SK-N-SH (cell line): ENCODE measurements at regions not wholly inside any gene's neighbourhood (a gene's known extent, or its start where the extent isn't known, plus 50 kb on each side); places are given as distances from the start of the nearest gene placed in this dataset.

Source experiments
- CTCF ChIA-PET: fragments of 300-600, 350-600 bp; formaldehyde crosslinking; extraction: SDS; loops from one replicate; lab custom pipeline; 2021; lab: Yijun Ruan, JAX
- POLR2A ChIA-PET: fragments of 350-600 bp; sonication (Branson Sonifier 250); formaldehyde crosslinking; extraction: SDS; loops from one replicate; lab custom pipeline; 2020; ENCODE audit warnings: antibody characterized with exemption, inconsistent platforms; lab: Yijun Ruan, JAX
- DNase-seq: peaks from one replicate; pipeline ENCODE4 v3.0.0; 2012
- H2AFZ ChIP-seq: fragments of 200-600 bp; sonication (generic); 2 replicates; pipeline ENCODE4 v1.8.1; 2016; ENCODE audit warnings: antibody characterized with exemption, mild to moderate bottlenecking, low read depth
- H3F3A ChIP-seq: fragments of 200-600 bp; sonication (generic); replicated peaks from 2 replicates; pipeline ENCODE3; 2016; ENCODE audit warnings: antibody characterized with exemption, mild to moderate bottlenecking; ENCODE audit not compliant: insufficient read depth
- H3K27ac ChIP-seq, 2 experiments: fragments of 200-500 bp in 1 of 2; fragments of 200-600 bp in 1 of 2; sonication (Bioruptor generic) in 1 of 2; sonication (generic), shearing (Covaris generic) in 1 of 2; 2 replicates each; pipeline versions ENCODE4 v1.5.1 to v1.6.1; 2014 to 2016; ENCODE audit warnings: low read depth in 2 of 2, inconsistent platforms in 1 of 2, low read length in 1 of 2, mild to moderate bottlenecking in 1 of 2, mixed read lengths in 1 of 2
- H3K27me3 ChIP-seq: fragments of 200-600 bp; sonication (generic), shearing (Covaris generic); 2 replicates; pipeline ENCODE4 v1.6.1; 2016; ENCODE audit warnings: mixed run types; ENCODE audit not compliant: insufficient read depth
- H3K36me3 ChIP-seq, 2 experiments: fragments of 200-500 bp in 1 of 2; fragments of 200-600 bp in 1 of 2; sonication (Bioruptor generic) in 1 of 2; sonication (generic) in 1 of 2; replicated peaks in 1 of 2; 2 replicates each; pipeline versions ENCODE3 to v1.5.1; 2014 to 2016; ENCODE audit warnings: low read length in 1 of 2, mild to moderate bottlenecking in 1 of 2; ENCODE audit not compliant: insufficient read depth in 2 of 2, control insufficient read depth in 1 of 2
- H3K4me1 ChIP-seq, 2 experiments: fragments of 200-500 bp in 1 of 2; fragments of 200-600 bp in 1 of 2; sonication (Bioruptor generic) in 1 of 2; sonication (generic), shearing (Covaris generic) in 1 of 2; 2 replicates each; pipeline versions ENCODE4 v1.5.1 to v1.6.1; 2014 to 2016; ENCODE audit warnings: low read depth in 1 of 2, low read length in 1 of 2, mixed run types in 1 of 2; ENCODE audit not compliant: insufficient read depth in 2 of 2, control insufficient read depth in 1 of 2
- H3K4me2 ChIP-seq: fragments of 200-600 bp; sonication (generic), shearing (Covaris generic); 2 replicates; pipeline ENCODE4 v1.6.1; 2017; ENCODE audit warnings: mixed run types
- H3K4me3 ChIP-seq, 2 experiments: fragments of 200-500 bp in 1 of 2; fragments of 200-600 bp in 1 of 2; sonication (Bioruptor generic) in 1 of 2; sonication (generic), shearing (Covaris generic) in 1 of 2; 2 replicates each; pipeline versions ENCODE4 v1.5.1 to v1.8.1; 2014 to 2016; ENCODE audit warnings: low read depth in 2 of 2, inconsistent platforms in 1 of 2, low read length in 1 of 2, mild to moderate bottlenecking in 1 of 2, mixed read lengths in 1 of 2, moderate library complexity in 1 of 2
- H3K79me2 ChIP-seq: fragments of 200-600 bp; sonication (generic); 2 replicates; pipeline ENCODE4 v1.8.1; 2017; ENCODE audit warnings: mild to moderate bottlenecking; ENCODE audit not compliant: insufficient read depth
- H3K9ac ChIP-seq: fragments of 200-600 bp; sonication (generic); 2 replicates; pipeline ENCODE4 v1.6.1; 2017; ENCODE audit warnings: mixed run types
- H3K9me2 ChIP-seq: fragments of 200-600 bp; sonication (generic); 2 replicates; pipeline ENCODE4 v1.6.1; 2017; ENCODE audit warnings: mixed run types
- H3K9me3 ChIP-seq: fragments of 200-600 bp; sonication (generic); 2 replicates; pipeline ENCODE4 v1.6.1; 2017; ENCODE audit warnings: mixed run types, mild to moderate bottlenecking, moderate library complexity
- H4K20me1 ChIP-seq: fragments of 200-600 bp; sonication (generic); 2 replicates; pipeline ENCODE4 v1.6.1; 2017; ENCODE audit warnings: mild to moderate bottlenecking, mixed run types; ENCODE audit not compliant: insufficient read depth
- CHD2 ChIP-seq: fragments of 150-350 bp; IDR thresholded peaks from 2 replicates; pipeline ENCODE4 v1.6.1; 2018; ENCODE audit warnings: low read length; ENCODE audit not compliant: partially characterized antibody
- ELF1 ChIP-seq: IDR thresholded peaks from 2 replicates; pipeline ENCODE4 v1.4.0; 2012
- EP300 ChIP-seq, 2 experiments: IDR thresholded peaks; 2 replicates each; pipeline versions ENCODE4 v1.4.0 to v1.6.1; 2012; ENCODE audit warnings: borderline replicate concordance in 1 of 2, low read depth in 1 of 2, low read length in 1 of 2
- EZH2phosphoT487 ChIP-seq: fragments of 200-600 bp; sonication (generic); IDR thresholded peaks from 2 replicates; pipeline ENCODE4 v1.6.1; 2017; ENCODE audit warnings: low read depth, mixed run types, mild to moderate bottlenecking, antibody characterized with exemption, moderate library complexity, borderline replicate concordance
- FOSL2 ChIP-seq: IDR thresholded peaks from 2 replicates; pipeline ENCODE4 v1.4.0; 2012; ENCODE audit warnings: low read depth, mild to moderate bottlenecking, moderate library complexity, borderline replicate concordance
- FOXJ3 ChIP-seq: sonication (generic); formaldehyde crosslinking; IDR thresholded peaks from 2 replicates; pipeline ENCODE4 v1.5.1; 2020; ENCODE audit warnings: mild to moderate bottlenecking, missing genetic modification reagents
- GABPA ChIP-seq: IDR thresholded peaks from 2 replicates; pipeline ENCODE4 v1.4.0; 2012; ENCODE audit warnings: low read depth, mild to moderate bottlenecking
- JUND ChIP-seq: IDR thresholded peaks from 2 replicates; pipeline ENCODE4 v1.4.0; 2012
- MAX ChIP-seq: IDR thresholded peaks from 2 replicates; pipeline ENCODE4 v1.4.0; 2012; ENCODE audit warnings: low read depth
- MEF2A ChIP-seq: IDR thresholded peaks from 2 replicates; pipeline ENCODE4 v1.4.0; 2012; ENCODE audit warnings: low read depth, borderline replicate concordance
- NFIC ChIP-seq: IDR thresholded peaks from 2 replicates; pipeline ENCODE4 v1.4.0; 2012; ENCODE audit warnings: borderline replicate concordance
- RAD21 ChIP-seq: IDR thresholded peaks from 2 replicates; pipeline ENCODE4 v1.6.1; 2012; ENCODE audit warnings: mild to moderate bottlenecking, low read length
- REST ChIP-seq: IDR thresholded peaks from 2 replicates; pipeline ENCODE4 v1.6.1; 2012; ENCODE audit warnings: mild to moderate bottlenecking, low read depth, low read length, moderate library complexity
- SIN3A ChIP-seq: IDR thresholded peaks from 2 replicates; pipeline ENCODE4 v1.6.1; 2012; ENCODE audit warnings: low read depth, mild to moderate bottlenecking, low read length, moderate library complexity, borderline replicate concordance
- SMC3 ChIP-seq: IDR thresholded peaks from 2 replicates; pipeline ENCODE4 v1.6.1; 2012; ENCODE audit warnings: low read depth, low read length, improper control_type of control experiment
- USF1 ChIP-seq: IDR thresholded peaks from 2 replicates; pipeline ENCODE4 v1.4.0; 2012; ENCODE audit warnings: low read depth, borderline replicate concordance
- USF2 ChIP-seq: fragments of 150-350 bp; IDR thresholded peaks from 2 replicates; pipeline ENCODE4 v1.6.1; 2017; ENCODE audit warnings: antibody characterized with exemption, low read length, low read depth, borderline replicate concordance
- YY1 ChIP-seq: IDR thresholded peaks from 2 replicates; pipeline ENCODE4 v1.4.0; 2012; ENCODE audit warnings: low read depth, mild to moderate bottlenecking
- WGBS: methylation state at CpG from one replicate; pipeline ENCODE4 v1.1.6; 2017; ENCODE audit warnings: low lambda C conversion rate; 5-methylcytosine and 5-hydroxymethylcytosine counted together

- no peak for TF ChIP-seq EP300 (IDR thresholded peaks at IDR 0.05; ENCODE audit: borderline replicate concordance in 1 of 2, low read depth in 1 of 2, low read length in 1 of 2)
Measured at GRCh38 chr20:48478806-48479585, 348.8 kb downstream of the PREX1 start (continued).

- H3K9me3 ChIP-seq = no peaks in the 10 kb centered on the region
- CTCF ChIA-PET = interaction anchor here (0.9 to 2.8 kb wide), 2 partner anchors 142 to 1725 kb away, joined by 3 to 7 read pairs; no protein-coding TSS in a partner anchor
- no peaks in the 10 kb centered on the region for H4K20me1 ChIP-seq
- H2AFZ ChIP-seq = no peak overlapping the region
- H3K27ac ChIP-seq = no peak overlapping the region
- H3K4me1 ChIP-seq = no peaks in the 10 kb centered on the region; a peak in 1 of 4 replicates
- no peaks in the 10 kb centered on the region for H3K9me2 ChIP-seq
- POLR2A ChIA-PET = no interaction called here
- no peak overlapping the region for H3K4me3 ChIP-seq
- no peak for DNase-seq
- no peaks in the 10 kb centered on the region for H3K36me3 ChIP-seq
- no peaks in the 10 kb centered on the region for H3K79me2 ChIP-seq
- 37% methylated on average over 5 of the region's 5 CpGs for WGBS
- H3F3A ChIP-seq = no peaks in the 10 kb centered on the region
- TF ChIP-seq MEF2A (no peak), USF1 (no peak), USF2 (no peak), RAD21 (no peak), EZH2phosphoT487 (no peak), REST (no peak), MAX (no peak), CHD2 (no peak), GABPA (no peak), ELF1 (no peak), SIN3A (no peak), NFIC (no peak), YY1 (no peak), FOSL2 (no peak), SMC3 (no peak), JUND (no peak), FOXJ3 (CRISPR knock-in tag) (no peak)
- 0 out of 2 replicates have a peak, but pooled peaks cover 10% of the 10 kb centered on the region for H3K27me3 ChIP-seq
- H3K9ac ChIP-seq = no peak overlapping the region
- H3K4me2 ChIP-seq = no peak overlapping the region
Measured at GRCh38 chr20:48478370-48478769, 349.4 kb downstream of the PREX1 start.
